HG02678 (cell line): ENCODE measurements at regions not wholly inside any gene's neighbourhood (a gene's known extent, or its start where the extent isn't known, plus 50 kb on each side); places are given as distances from the start of the nearest gene placed in this dataset.
"Not testable (repeated sequence)": the region's sequence is repeated elsewhere in the genome, so short reads cannot be mapped to it uniquely, and the experiment has no call there.

ENCODE experiments used
- ATAC-seq: cut with Tn5 transposase; IDR thresholded peaks from one replicate; pipeline ENCODE4 v1.9.1; 2021; ENCODE audit warnings: mild to moderate bottlenecking, moderate library complexity; ENCODE audit not compliant: unreplicated experiment

- ATAC-seq, result no peak
Measured at GRCh38 chr22:48761546-48761945, 1066.1 kb downstream of the BRD1 start.

GRCh38 chr22:48760481-48761390 is 1066.9 kb downstream of the BRD1 start:
- ATAC-seq, result no peak

GRCh38 chr22:48758881-48759875 is 1068.5 kb downstream of the BRD1 start:
- ATAC-seq, result no peak

GRCh38 chr22:48757985-48758561 is 1069.6 kb downstream of the BRD1 start:
- no peak for ATAC-seq

GRCh38 chr22:48757581-48757980 is 1070.1 kb downstream of the BRD1 start:
- no peak for ATAC-seq

GRCh38 chr22:48757135-48757534 is 1070.5 kb downstream of the BRD1 start:
- not testable (repeated sequence) for ATAC-seq

GRCh38 chr22:48756146-48757111 is 1071.2 kb downstream of the BRD1 start:
- ATAC-seq, result no peak

GRCh38 chr22:48755059-48755949 is 1072.4 kb downstream of the BRD1 start:
- ATAC-seq, result no peak

- ATAC-seq, result no peak
Measured at GRCh38 chr22:48754611-48755058, 1073.0 kb downstream of the BRD1 start.

- ATAC-seq, result no peak
Measured at GRCh38 chr22:48753752-48754517, 1073.7 kb downstream of the BRD1 start.

GRCh38 chr22:48753381-48753730 is 1074.3 kb downstream of the BRD1 start:
- no peak for ATAC-seq

GRCh38 chr22:48752451-48753380 is 1075.0 kb downstream of the BRD1 start:
- no peak for ATAC-seq

GRCh38 chr22:48751539-48752437 is 1075.9 kb downstream of the BRD1 start:
- no peak for ATAC-seq

- ATAC-seq, result no peak
Measured at GRCh38 chr22:48750826-48751440, 1076.7 kb downstream of the BRD1 start.

- no peak for ATAC-seq
Measured at GRCh38 chr22:48750282-48750681, 1077.4 kb downstream of the BRD1 start.
